Activated CD4-positive, alpha-beta T cell treated with anti-CD3 and anti-CD28 coated beads, Interleukin-2, amount 10 ng/mL, durations not matched to agents 7 days and 5 days (primary cell): ENCODE measurements at regions not wholly inside any gene's neighbourhood (a gene's known extent, or its start where the extent isn't known, plus 50 kb on each side); places are given as distances from the start of the nearest gene placed in this dataset.

Experiments used
- CTCF ChIA-PET: fragments of 350-600 bp; sonication (Branson Sonifier 250); formaldehyde crosslinking; loops from one replicate; lab custom pipeline; 2021; ENCODE audit warnings: antibody characterized with exemption; lab: Charles Lee
- POLR2A ChIA-PET: fragments of 350-600 bp; sonication (Branson Sonifier 250); formaldehyde crosslinking; loops from one replicate; lab custom pipeline; 2021; ENCODE audit warnings: antibody characterized with exemption; lab: Charles Lee
- DNase-seq: peaks from one replicate; pipeline ENCODE4 v3.0.0-alpha.2; 2020
- H3K27ac Mint-ChIP-seq: one replicate; pipeline ENCODE4 v1.8.0; 2021; ENCODE audit warnings: mild to moderate bottlenecking, moderate library complexity, mixed read lengths
- H3K27me3 Mint-ChIP-seq: one replicate; pipeline ENCODE4 v1.8.0; 2021; ENCODE audit warnings: mixed read lengths
- H3K36me3 Mint-ChIP-seq: one replicate; pipeline ENCODE4 v1.8.0; 2021; ENCODE audit warnings: low read depth, mixed read lengths
- H3K4me1 Mint-ChIP-seq: one replicate; pipeline ENCODE4 v1.8.0; 2021; ENCODE audit warnings: mixed read lengths
- H3K4me3 Mint-ChIP-seq: one replicate; pipeline ENCODE4 v1.8.0; 2021; ENCODE audit warnings: mild to moderate bottlenecking, moderate library complexity, mixed read lengths
- H3K9me3 Mint-ChIP-seq: one replicate; pipeline ENCODE4 v1.8.0; 2021; ENCODE audit warnings: mixed read lengths

- Mint-ChIP-seq H3K9me3 (no peaks in the 10 kb centered on the region), H3K27ac (no peak overlapping the region), H3K4me3 (no peak overlapping the region), H3K4me1 (no peaks in the 10 kb centered on the region), H3K36me3 (no peaks in the 10 kb centered on the region), H3K27me3 (no peaks in the 10 kb centered on the region)
- ChIA-PET POLR2A (no interaction called here), CTCF (no interaction called here)
- no peak for DNase-seq
These were observed 441.2 kb upstream of the NR3C2 start for GRCh38 chr4:148883435-148883834.

GRCh38 chr4:148881860-148882643 is 439.8 kb upstream of the NR3C2 start:
- Mint-ChIP-seq H3K4me3 (no peak overlapping the region), H3K27me3 (no peaks in the 10 kb centered on the region), H3K9me3 (no peaks in the 10 kb centered on the region), H3K36me3 (no peaks in the 10 kb centered on the region), H3K27ac (no peak overlapping the region), H3K4me1 (no peaks in the 10 kb centered on the region)
- CTCF ChIA-PET, result no interaction called here
- DNase-seq, result no peak
- POLR2A ChIA-PET, result no interaction called here

GRCh38 chr4:148874331-148874730 is 432.1 kb upstream of the NR3C2 start:
- Mint-ChIP-seq H3K27me3 (no peaks in the 10 kb centered on the region), H3K36me3 (no peaks in the 10 kb centered on the region), H3K4me1 (no peaks in the 10 kb centered on the region), H3K27ac (no peak overlapping the region), H3K4me3 (no peak overlapping the region), H3K9me3 (no peaks in the 10 kb centered on the region)
- no peak for DNase-seq
- ChIA-PET POLR2A (no interaction called here), CTCF (no interaction called here)

- no peaks in the 10 kb centered on the region for H3K9me3 Mint-ChIP-seq
- H3K36me3 Mint-ChIP-seq, result no peaks in the 10 kb centered on the region
- H3K27ac Mint-ChIP-seq, result no peak overlapping the region
- no peak for DNase-seq
- H3K4me1 Mint-ChIP-seq, result no peaks in the 10 kb centered on the region
- POLR2A ChIA-PET, result no interaction called here
- no peaks in the 10 kb centered on the region for H3K27me3 Mint-ChIP-seq
- CTCF ChIA-PET, result no interaction called here
- H3K4me3 Mint-ChIP-seq, result no peak overlapping the region
These were observed 426.0 kb upstream of the NR3C2 start for GRCh38 chr4:148868191-148868590.

- Mint-ChIP-seq H3K27me3 (no peaks in the 10 kb centered on the region), H3K36me3 (no peaks in the 10 kb centered on the region), H3K27ac (no peak overlapping the region), H3K9me3 (no peaks in the 10 kb centered on the region), H3K4me3 (no peak overlapping the region), H3K4me1 (no peaks in the 10 kb centered on the region)
- ChIA-PET POLR2A (no interaction called here), CTCF (no interaction called here)
- no peak for DNase-seq
These were observed 424.5 kb upstream of the NR3C2 start for GRCh38 chr4:148866666-148867065.

GRCh38 chr4:148857973-148858534 is 415.8 kb upstream of the NR3C2 start:
- H3K4me1 Mint-ChIP-seq, result no peaks in the 10 kb centered on the region
- no peak for DNase-seq
- no peaks in the 10 kb centered on the region for H3K36me3 Mint-ChIP-seq
- H3K4me3 Mint-ChIP-seq, result no peak overlapping the region
- ChIA-PET CTCF (no interaction called here), POLR2A (no interaction called here)
- no peak overlapping the region for H3K27ac Mint-ChIP-seq
- no peaks in the 10 kb centered on the region for H3K27me3 Mint-ChIP-seq
- H3K9me3 Mint-ChIP-seq, result no peaks in the 10 kb centered on the region

- CTCF ChIA-PET, result no interaction called here
- H3K27me3 Mint-ChIP-seq, result no peaks in the 10 kb centered on the region
- H3K36me3 Mint-ChIP-seq, result no peaks in the 10 kb centered on the region
- no peak overlapping the region for H3K27ac Mint-ChIP-seq
- no peaks in the 10 kb centered on the region for H3K9me3 Mint-ChIP-seq
- POLR2A ChIA-PET, result no interaction called here
- H3K4me1 Mint-ChIP-seq, result no peaks in the 10 kb centered on the region
- DNase-seq, result no peak
- no peak overlapping the region for H3K4me3 Mint-ChIP-seq
These were observed 415.2 kb upstream of the NR3C2 start for GRCh38 chr4:148857239-148857972.

- Mint-ChIP-seq H3K4me3 (no peak overlapping the region), H3K27ac (no peak overlapping the region), H3K4me1 (no peaks in the 10 kb centered on the region), H3K9me3 (no peaks in the 10 kb centered on the region), H3K27me3 (no peaks in the 10 kb centered on the region), H3K36me3 (no peaks in the 10 kb centered on the region)
- ChIA-PET POLR2A (no interaction called here), CTCF (no interaction called here)
- DNase-seq, result no peak
These were observed 412.0 kb upstream of the NR3C2 start for GRCh38 chr4:148854203-148854602.

- ChIA-PET POLR2A (no interaction called here), CTCF (no interaction called here)
- no peaks in the 10 kb centered on the region for H3K9me3 Mint-ChIP-seq
- no peaks in the 10 kb centered on the region for H3K27me3 Mint-ChIP-seq
- no peaks in the 10 kb centered on the region for H3K36me3 Mint-ChIP-seq
- no peak overlapping the region for H3K27ac Mint-ChIP-seq
- H3K4me1 Mint-ChIP-seq, result no peaks in the 10 kb centered on the region
- no peak overlapping the region for H3K4me3 Mint-ChIP-seq
- DNase-seq, result no peak
These were observed 410.0 kb upstream of the NR3C2 start for GRCh38 chr4:148852092-148852699.

- Mint-ChIP-seq H3K9me3 (no peaks in the 10 kb centered on the region), H3K36me3 (no peaks in the 10 kb centered on the region), H3K27ac (no peak overlapping the region), H3K4me1 (no peaks in the 10 kb centered on the region), H3K27me3 (no peaks in the 10 kb centered on the region), H3K4me3 (no peak overlapping the region)
- ChIA-PET CTCF (interaction anchor here (0.5 kb wide), 1 partner anchor 1174 kb away, joined by 3 read pairs; no protein-coding TSS in a partner anchor), POLR2A (no interaction called here)
- DNase-seq, result no peak
These were observed 408.2 kb upstream of the NR3C2 start for GRCh38 chr4:148850257-148850995.

- no peaks in the 10 kb centered on the region for H3K36me3 Mint-ChIP-seq
- POLR2A ChIA-PET, result no interaction called here
- no peaks in the 10 kb centered on the region for H3K9me3 Mint-ChIP-seq
- H3K27me3 Mint-ChIP-seq, result no peaks in the 10 kb centered on the region
- DNase-seq, result no peak
- no peak overlapping the region for H3K4me3 Mint-ChIP-seq
- CTCF ChIA-PET, result no interaction called here
- no peaks in the 10 kb centered on the region for H3K4me1 Mint-ChIP-seq
- no peak overlapping the region for H3K27ac Mint-ChIP-seq
These were observed 407.4 kb upstream of the NR3C2 start for GRCh38 chr4:148849581-148849980.

GRCh38 chr4:148847544-148848255 is 405.5 kb upstream of the NR3C2 start:
- POLR2A ChIA-PET, result no interaction called here
- no peaks in the 10 kb centered on the region for H3K9me3 Mint-ChIP-seq

More at GRCh38 chr4:148847544-148848255, 405.5 kb upstream of the NR3C2 start:
- no peaks in the 10 kb centered on the region for H3K36me3 Mint-ChIP-seq
- DNase-seq, result no peak
- H3K4me3 Mint-ChIP-seq, result no peak overlapping the region
- no peaks in the 10 kb centered on the region for H3K27me3 Mint-ChIP-seq
- H3K4me1 Mint-ChIP-seq, result no peaks in the 10 kb centered on the region
- H3K27ac Mint-ChIP-seq, result no peak overlapping the region
- CTCF ChIA-PET, result no interaction called here
